ENCODE measurements at regions not wholly inside any gene's neighbourhood (a gene's known extent, or its start where the extent isn't known, plus 50 kb on each side); places are given as distances from the start of the nearest gene placed in this dataset.
A peak's percentile ranks its signal among the peaks of the same experiment; 100 is the strongest.

DNA sequence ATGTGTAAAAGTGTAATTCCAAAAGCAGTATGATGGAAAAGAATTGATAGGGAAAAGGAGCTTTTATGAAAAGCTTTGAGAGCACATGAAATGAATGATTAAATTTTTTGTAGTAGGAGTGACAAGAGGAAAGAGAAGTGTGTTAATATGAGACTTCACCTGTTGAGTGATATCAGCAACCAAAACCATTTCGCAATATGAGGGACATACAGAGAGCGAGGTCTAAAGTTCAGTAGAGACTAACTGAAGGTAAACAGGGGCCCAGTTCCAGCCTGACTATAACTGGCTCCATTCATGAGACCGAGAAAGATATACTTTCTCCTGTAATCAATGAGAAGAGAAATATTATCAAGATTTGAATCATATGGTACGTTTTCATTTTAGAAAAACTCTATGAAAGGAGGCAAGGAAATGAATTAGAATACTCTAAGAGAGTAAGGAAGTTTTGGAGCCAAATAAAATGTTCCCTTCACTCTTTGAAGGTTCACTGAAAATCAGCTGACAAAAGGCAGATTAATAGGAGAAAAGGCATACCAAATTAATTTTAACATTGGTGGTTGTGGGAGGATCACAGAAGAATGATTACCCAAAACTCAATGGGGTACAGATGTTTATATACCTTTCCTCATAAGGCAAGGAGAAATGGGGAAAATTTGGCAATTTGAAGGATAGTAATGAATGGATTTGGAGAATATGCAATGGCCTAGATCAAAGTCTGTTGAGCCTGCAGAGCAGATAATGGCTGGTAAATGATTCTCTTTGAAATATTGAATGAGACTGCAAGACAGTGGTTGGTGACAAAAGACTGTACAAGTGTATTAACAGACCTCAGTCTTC, 932.2 kb downstream of the TDRD15 start:
- no peaks in the 10 kb centered on the region for H3K79me1 ChIP-seq (ENCODE audit: low read length)
- no peaks in the 10 kb centered on the region for H3K27me3 ChIP-seq (ENCODE audit: insufficient read depth, low read length, poor library complexity)
- H3K56ac ChIP-seq (ENCODE audit: low read length), result no peak overlapping the region
- no peak overlapping the region for H2BK120ac ChIP-seq (ENCODE audit: low read depth, low read length)
- H3K18ac ChIP-seq (ENCODE audit: low read length), result no peak overlapping the region
- no peak overlapping the region for H3K9ac ChIP-seq (ENCODE audit: low read length)
- H3K4me3 ChIP-seq (ENCODE audit: low read length), result no peak overlapping the region
- H3K27ac ChIP-seq (ENCODE audit: low read depth, low read length), result no peak overlapping the region
- no peak overlapping the region for H3K4me2 ChIP-seq (ENCODE audit: low read length)
- H3K23ac ChIP-seq (ENCODE audit: low read length), result no peak overlapping the region
- H2AK5ac ChIP-seq (ENCODE audit: low read length), result no peak overlapping the region
- no peaks in the 10 kb centered on the region for H3K79me2 ChIP-seq (ENCODE audit: control insufficient read depth, insufficient read depth, low read length)
- H2BK5ac ChIP-seq (ENCODE audit: low read length), result no peak overlapping the region
- DNase-seq, result no peak
- no peaks in the 10 kb centered on the region for H3K36me3 ChIP-seq (ENCODE audit: control insufficient read depth, insufficient read depth, low read length)
- no peak overlapping the region for H4K8ac ChIP-seq (ENCODE audit: low read depth, low read length)
- H4K5ac ChIP-seq (ENCODE audit: low read length), result no peak overlapping the region
- no CpG with 5 or more reads among the region's 4 CpGs for WGBS (ENCODE audit: extremely low coverage, insufficient coverage, low lambda C conversion rate)
- no peak overlapping the region for H3K4ac ChIP-seq (ENCODE audit: low read depth, low read length)
- no peak overlapping the region for H2BK15ac ChIP-seq (replicated peaks; ENCODE audit: low read depth)
- no peaks in the 10 kb centered on the region for H3K4me1 ChIP-seq (ENCODE audit: control insufficient read depth, low read depth, low read length)

GRCh38 chr2:22056621-22057132, 932.9 kb downstream of the TDRD15 start:
- H4K8ac ChIP-seq (ENCODE audit: low read depth, low read length), result no peak overlapping the region
- H2BK5ac ChIP-seq (ENCODE audit: low read length), result no peak overlapping the region
- no peaks in the 10 kb centered on the region for H3K4me1 ChIP-seq (ENCODE audit: control insufficient read depth, low read depth, low read length)
- no peaks in the 10 kb centered on the region for H3K27me3 ChIP-seq (ENCODE audit: insufficient read depth, low read length, poor library complexity)
- no peak overlapping the region for H3K27ac ChIP-seq (ENCODE audit: low read depth, low read length)
- no peak overlapping the region for H2BK15ac ChIP-seq (replicated peaks; ENCODE audit: low read depth)
- H3K18ac ChIP-seq (ENCODE audit: low read length), result no peak overlapping the region
- H2AK5ac ChIP-seq (ENCODE audit: low read length), result no peak overlapping the region
- H3K23ac ChIP-seq (ENCODE audit: low read length), result no peak overlapping the region
- no peak overlapping the region for H4K5ac ChIP-seq (ENCODE audit: low read length)
- no peak overlapping the region for H3K4ac ChIP-seq (ENCODE audit: low read depth, low read length)
- no CpG with 5 or more reads among the region's 5 CpGs for WGBS (ENCODE audit: extremely low coverage, insufficient coverage, low lambda C conversion rate)
- no peak for DNase-seq
- no peaks in the 10 kb centered on the region for H3K36me3 ChIP-seq (ENCODE audit: control insufficient read depth, insufficient read depth, low read length)
- no peaks in the 10 kb centered on the region for H3K79me1 ChIP-seq (ENCODE audit: low read length)
- H3K4me2 ChIP-seq (ENCODE audit: low read length), result no peak overlapping the region
- H3K56ac ChIP-seq (ENCODE audit: low read length), result no peak overlapping the region
- H2BK120ac ChIP-seq (ENCODE audit: low read depth, low read length), result no peak overlapping the region
- no peak overlapping the region for H3K9ac ChIP-seq (ENCODE audit: low read length)
- no peak overlapping the region for H3K4me3 ChIP-seq (ENCODE audit: low read length)
- H3K79me2 ChIP-seq (ENCODE audit: control insufficient read depth, insufficient read depth, low read length), result no peaks in the 10 kb centered on the region

DNA sequence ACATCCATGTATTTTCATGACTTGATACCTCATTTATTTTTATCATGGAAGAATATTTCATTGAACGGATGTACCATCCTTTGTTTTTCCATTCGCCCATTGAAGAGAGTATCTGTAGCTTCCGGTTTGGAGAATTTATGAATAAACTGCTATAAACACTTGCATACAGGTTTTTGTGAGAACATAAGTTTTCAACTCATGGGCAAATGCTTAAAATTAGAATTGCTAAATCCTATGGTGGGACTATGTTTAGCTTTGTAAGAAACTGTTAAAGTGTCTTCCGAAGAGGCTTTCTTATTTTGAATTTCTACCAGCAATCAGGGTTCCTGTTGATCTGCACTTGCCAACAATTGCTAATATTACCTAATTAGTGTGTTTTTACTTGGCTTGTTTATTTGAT, 938.9 kb downstream of the TDRD15 start:
- Histone ChIP-seq H3K4me1 (ENCODE audit: control insufficient read depth, low read depth, low read length) (no peaks in the 10 kb centered on the region), H2BK120ac (ENCODE audit: low read depth, low read length) (no peak overlapping the region), H3K4me2 (ENCODE audit: low read length) (no peak overlapping the region), H3K79me2 (ENCODE audit: control insufficient read depth, insufficient read depth, low read length) (no peaks in the 10 kb centered on the region), H3K27me3 (ENCODE audit: insufficient read depth, low read length, poor library complexity) (no peaks in the 10 kb centered on the region), H3K9ac (ENCODE audit: low read length) (no peak overlapping the region), H3K23ac (ENCODE audit: low read length) (no peak overlapping the region), H3K4me3 (ENCODE audit: low read length) (no peak overlapping the region), H4K8ac (ENCODE audit: low read depth, low read length) (no peak overlapping the region), H3K56ac (ENCODE audit: low read length) (no peak overlapping the region), H2BK5ac (ENCODE audit: low read length) (no peak overlapping the region), H2BK15ac (replicated peaks; ENCODE audit: low read depth) (no peak overlapping the region), H4K5ac (ENCODE audit: low read length) (no peak overlapping the region), H3K27ac (ENCODE audit: low read depth, low read length) (no peak overlapping the region), H3K18ac (ENCODE audit: low read length) (no peak overlapping the region), H2AK5ac (ENCODE audit: low read length) (no peak overlapping the region), H3K4ac (ENCODE audit: low read depth, low read length) (no peak overlapping the region), H3K36me3 (ENCODE audit: control insufficient read depth, insufficient read depth, low read length) (no peaks in the 10 kb centered on the region), H3K79me1 (ENCODE audit: low read length) (no peaks in the 10 kb centered on the region)
- no CpG with 5 or more reads among the region's 4 CpGs for WGBS (ENCODE audit: extremely low coverage, insufficient coverage, low lambda C conversion rate)
- DNase-seq, result no peak

- Histone ChIP-seq H2AK5ac (ENCODE audit: low read length) (no peak overlapping the region), H4K8ac (ENCODE audit: low read depth, low read length) (no peak overlapping the region), H2BK15ac (replicated peaks; ENCODE audit: low read depth) (no peak overlapping the region), H3K18ac (ENCODE audit: low read length) (no peak overlapping the region), H3K27ac (ENCODE audit: low read depth, low read length) (no peak overlapping the region), H3K36me3 (ENCODE audit: control insufficient read depth, insufficient read depth, low read length) (no peaks in the 10 kb centered on the region), H3K4me3 (ENCODE audit: low read length) (no peak overlapping the region), H2BK120ac (ENCODE audit: low read depth, low read length) (no peak overlapping the region), H3K79me1 (ENCODE audit: low read length) (no peaks in the 10 kb centered on the region), H3K4me2 (ENCODE audit: low read length) (no peak overlapping the region), H2BK5ac (ENCODE audit: low read length) (no peak overlapping the region), H3K9ac (ENCODE audit: low read length) (no peak overlapping the region), H3K27me3 (ENCODE audit: insufficient read depth, low read length, poor library complexity) (no peaks in the 10 kb centered on the region), H3K4me1 (ENCODE audit: control insufficient read depth, low read depth, low read length) (no peaks in the 10 kb centered on the region), H3K4ac (ENCODE audit: low read depth, low read length) (no peak overlapping the region), H4K5ac (ENCODE audit: low read length) (no peak overlapping the region), H3K56ac (ENCODE audit: low read length) (no peak overlapping the region), H3K79me2 (ENCODE audit: control insufficient read depth, insufficient read depth, low read length) (no peaks in the 10 kb centered on the region), H3K23ac (ENCODE audit: low read length) (no peak overlapping the region)
- WGBS (ENCODE audit: extremely low coverage, insufficient coverage, low lambda C conversion rate), result no CpG with 5 or more reads among the region's 1 CpG
- DNase-seq, result no peak
Measured at GRCh38 chr2:22076454-22076853, 952.7 kb downstream of the TDRD15 start.

- Histone ChIP-seq H3K79me1 (ENCODE audit: low read length) (no peaks in the 10 kb centered on the region), H3K27ac (ENCODE audit: low read depth, low read length) (no peak overlapping the region), H2BK5ac (ENCODE audit: low read length) (no peak overlapping the region), H4K8ac (ENCODE audit: low read depth, low read length) (no peak overlapping the region), H3K4ac (ENCODE audit: low read depth, low read length) (no peak overlapping the region), H3K36me3 (ENCODE audit: control insufficient read depth, insufficient read depth, low read length) (no peaks in the 10 kb centered on the region), H2AK5ac (ENCODE audit: low read length) (no peak overlapping the region), H4K5ac (ENCODE audit: low read length) (no peak overlapping the region), H3K18ac (ENCODE audit: low read length) (no peak overlapping the region), H2BK15ac (replicated peaks; ENCODE audit: low read depth) (no peak overlapping the region), H3K9ac (ENCODE audit: low read length) (no peak overlapping the region), H3K4me1 (ENCODE audit: control insufficient read depth, low read depth, low read length) (no peaks in the 10 kb centered on the region), H3K4me2 (ENCODE audit: low read length) (no peak overlapping the region), H3K79me2 (ENCODE audit: control insufficient read depth, insufficient read depth, low read length) (no peaks in the 10 kb centered on the region), H3K4me3 (ENCODE audit: low read length) (no peak overlapping the region), H3K56ac (ENCODE audit: low read length) (no peak overlapping the region), H3K23ac (ENCODE audit: low read length) (no peak overlapping the region), H3K27me3 (ENCODE audit: insufficient read depth, low read length, poor library complexity) (no peaks in the 10 kb centered on the region), H2BK120ac (ENCODE audit: low read depth, low read length) (no peak overlapping the region)
- DNase-seq, result peak; percentile 24
Measured at GRCh38 chr2:22078701-22079100, 954.9 kb downstream of the TDRD15 start.

DNA sequence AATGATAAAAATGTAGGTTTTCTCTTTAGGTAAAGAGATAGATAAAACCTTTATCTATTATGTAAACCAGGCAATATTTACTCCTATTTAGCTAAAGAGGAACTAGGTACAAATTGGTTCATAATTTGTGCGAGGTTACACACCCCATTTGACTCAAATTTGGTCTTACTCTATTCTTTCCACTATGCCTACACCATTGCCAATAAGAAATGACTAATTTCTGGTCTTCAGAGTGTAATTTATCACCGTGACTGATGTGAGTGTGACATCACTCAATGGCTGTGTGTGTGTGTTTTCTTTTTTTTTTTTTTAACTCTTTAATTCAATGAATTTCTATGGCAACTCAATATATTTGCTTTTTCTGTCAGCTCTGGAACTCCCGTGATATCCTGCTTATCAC, 955.8 kb downstream of the TDRD15 start:
- Histone ChIP-seq H3K18ac (ENCODE audit: low read length) (no peak overlapping the region), H3K79me2 (ENCODE audit: control insufficient read depth, insufficient read depth, low read length) (no peaks in the 10 kb centered on the region), H3K27ac (ENCODE audit: low read depth, low read length) (no peak overlapping the region), H3K56ac (ENCODE audit: low read length) (no peak overlapping the region), H3K79me1 (ENCODE audit: low read length) (no peaks in the 10 kb centered on the region), H3K27me3 (ENCODE audit: insufficient read depth, low read length, poor library complexity) (no peaks in the 10 kb centered on the region), H3K4ac (ENCODE audit: low read depth, low read length) (no peak overlapping the region), H2BK15ac (replicated peaks; ENCODE audit: low read depth) (no peak overlapping the region), H3K4me3 (ENCODE audit: low read length) (no peak overlapping the region), H4K5ac (ENCODE audit: low read length) (no peak overlapping the region), H2AK5ac (ENCODE audit: low read length) (no peak overlapping the region), H3K36me3 (ENCODE audit: control insufficient read depth, insufficient read depth, low read length) (no peaks in the 10 kb centered on the region), H2BK5ac (ENCODE audit: low read length) (no peak overlapping the region), H2BK120ac (ENCODE audit: low read depth, low read length) (no peak overlapping the region), H4K8ac (ENCODE audit: low read depth, low read length) (no peak overlapping the region), H3K9ac (ENCODE audit: low read length) (no peak overlapping the region), H3K4me2 (ENCODE audit: low read length) (no peak overlapping the region), H3K23ac (ENCODE audit: low read length) (no peak overlapping the region), H3K4me1 (ENCODE audit: control insufficient read depth, low read depth, low read length) (no peaks in the 10 kb centered on the region)
- DNase-seq, result no peak
- WGBS (ENCODE audit: extremely low coverage, insufficient coverage, low lambda C conversion rate), result no CpG with 5 or more reads among the region's 3 CpGs
